Neural crest cell (in vitro differentiated cells): ENCODE measurements at regions not wholly inside any gene's neighbourhood (a gene's known extent, or its start where the extent isn't known, plus 50 kb on each side); places are given as distances from the start of the nearest gene placed in this dataset.

ENCODE experiments used
- DNase-seq: peaks from one replicate; pipeline ENCODE4 v3.0.0; 2021; ENCODE audit warnings: low read depth, mixed read lengths, low spot score
- H3K27ac Mint-ChIP-seq: one replicate; pipeline ENCODE4 v1.8.0; 2021; ENCODE audit warnings: mild to moderate bottlenecking, mixed read lengths; ENCODE audit not compliant: unreplicated experiment
- H3K27me3 Mint-ChIP-seq: 2 replicates; pipeline ENCODE4 v1.8.0; 2021; ENCODE audit warnings: low read depth, mild to moderate bottlenecking, mixed read lengths
- H3K36me3 Mint-ChIP-seq: 2 replicates; pipeline ENCODE4 v1.8.0; 2021; ENCODE audit warnings: low read depth, mild to moderate bottlenecking, mixed read lengths
- H3K4me1 Mint-ChIP-seq: 2 replicates; pipeline ENCODE4 v1.8.0; 2021; ENCODE audit warnings: mixed read lengths
- H3K4me3 Mint-ChIP-seq: one replicate; pipeline ENCODE4 v1.8.0; 2021; ENCODE audit warnings: mild to moderate bottlenecking, mixed read lengths
- H3K9me3 Mint-ChIP-seq: 2 replicates; pipeline ENCODE4 v1.8.0; 2021; ENCODE audit warnings: mixed read lengths
- TF ChIP-seq, protein P1 (sequence below): fragments of 200-600 bp; sonication (generic); conservative IDR thresholded peaks from 2 replicates; pipeline ENCODE4 v1.5.0; 2021; ENCODE audit warnings: antibody characterized with exemption, mild to moderate bottlenecking

DNA sequence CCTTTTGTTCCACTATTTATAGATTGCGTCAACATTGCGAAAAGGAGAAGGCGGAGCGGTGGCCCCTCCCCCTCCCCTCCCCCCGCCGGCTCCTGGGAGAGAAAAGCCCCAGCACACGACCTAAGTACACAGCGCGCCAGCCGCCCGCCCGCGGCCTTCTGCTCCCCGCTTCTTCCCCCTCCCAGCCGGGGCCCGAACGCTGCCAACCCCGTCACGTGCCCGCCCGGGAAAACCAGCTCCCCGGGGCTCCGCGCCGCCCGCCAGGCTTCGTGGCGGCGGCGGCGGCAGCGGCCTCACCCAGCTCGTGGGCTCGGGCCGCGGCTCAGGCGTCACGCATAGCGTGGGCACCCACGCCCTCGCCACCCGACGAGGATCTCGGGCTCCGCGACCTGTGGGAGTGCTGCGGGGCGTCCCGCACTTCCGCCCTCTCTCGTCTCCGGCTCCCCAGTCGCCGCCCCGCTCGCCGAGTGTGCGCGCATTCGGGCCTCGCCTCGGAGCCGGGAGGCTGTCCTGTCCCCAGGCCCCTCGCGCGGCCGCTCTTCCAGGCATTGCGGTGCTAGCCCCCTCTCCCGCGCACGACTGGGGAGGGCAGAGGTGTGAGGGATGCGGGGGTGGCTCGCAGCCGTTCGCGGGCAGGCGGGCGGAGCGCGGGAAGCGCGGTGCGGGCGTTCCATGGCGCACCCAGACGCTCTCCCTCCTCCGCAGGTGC is 110.5 kb downstream of the KCNRG start:
- Mint-ChIP-seq H3K27ac (no peak overlapping the region), H3K9me3 (no peaks in the 10 kb centered on the region), H3K36me3 (peaks cover 3% of the 10 kb centered on the region), H3K4me3 (peak overlapping the region; percentile 92), H3K4me1 (peaks cover 60% of the 10 kb centered on the region), H3K27me3 (peaks cover 79% of the 10 kb centered on the region)
- DNase-seq = peak; percentile 41
- TF ChIP-seq, protein P1, sequence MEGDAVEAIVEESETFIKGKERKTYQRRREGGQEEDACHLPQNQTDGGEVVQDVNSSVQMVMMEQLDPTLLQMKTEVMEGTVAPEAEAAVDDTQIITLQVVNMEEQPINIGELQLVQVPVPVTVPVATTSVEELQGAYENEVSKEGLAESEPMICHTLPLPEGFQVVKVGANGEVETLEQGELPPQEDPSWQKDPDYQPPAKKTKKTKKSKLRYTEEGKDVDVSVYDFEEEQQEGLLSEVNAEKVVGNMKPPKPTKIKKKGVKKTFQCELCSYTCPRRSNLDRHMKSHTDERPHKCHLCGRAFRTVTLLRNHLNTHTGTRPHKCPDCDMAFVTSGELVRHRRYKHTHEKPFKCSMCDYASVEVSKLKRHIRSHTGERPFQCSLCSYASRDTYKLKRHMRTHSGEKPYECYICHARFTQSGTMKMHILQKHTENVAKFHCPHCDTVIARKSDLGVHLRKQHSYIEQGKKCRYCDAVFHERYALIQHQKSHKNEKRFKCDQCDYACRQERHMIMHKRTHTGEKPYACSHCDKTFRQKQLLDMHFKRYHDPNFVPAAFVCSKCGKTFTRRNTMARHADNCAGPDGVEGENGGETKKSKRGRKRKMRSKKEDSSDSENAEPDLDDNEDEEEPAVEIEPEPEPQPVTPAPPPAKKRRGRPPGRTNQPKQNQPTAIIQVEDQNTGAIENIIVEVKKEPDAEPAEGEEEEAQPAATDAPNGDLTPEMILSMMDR = no peak

DNA sequence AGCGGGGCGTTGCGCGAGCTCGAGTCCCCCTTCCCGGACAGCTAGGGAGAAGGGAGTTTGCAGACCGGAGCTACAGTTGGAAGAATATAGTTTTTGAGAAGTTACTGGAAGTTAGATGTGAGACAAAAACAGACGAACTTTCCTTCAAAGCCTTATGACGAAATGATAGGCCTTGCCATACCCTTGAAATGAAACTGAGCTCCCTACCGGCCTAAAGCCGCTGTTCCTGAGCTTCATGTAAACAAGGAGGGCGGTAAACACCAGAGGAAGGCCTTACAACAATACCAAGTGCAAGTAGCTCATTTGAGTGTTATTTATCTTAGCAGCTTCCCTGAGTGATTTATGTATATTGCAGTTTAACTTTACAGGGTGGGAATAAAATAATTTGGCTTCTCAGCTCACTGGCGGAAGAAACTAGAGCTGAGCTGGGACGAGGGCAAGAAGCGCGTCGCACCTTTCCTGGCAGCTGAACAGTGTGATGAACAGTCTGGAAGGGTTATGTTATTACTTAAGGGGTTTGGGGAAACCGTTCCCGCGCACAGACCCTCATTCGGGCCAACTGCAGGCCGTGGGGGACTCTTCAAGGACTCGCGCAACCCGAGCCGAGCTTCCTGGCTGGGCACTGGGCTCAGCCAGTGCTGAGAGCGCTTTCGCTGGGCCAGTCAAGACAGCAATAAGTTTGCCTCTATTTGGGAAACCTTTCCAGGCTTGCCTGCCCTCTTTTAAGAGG is 111.2 kb downstream of the KCNRG start:
- peaks cover 3% of the 10 kb centered on the region for H3K36me3 Mint-ChIP-seq
- TF ChIP-seq, protein P1 = no peak
- H3K27ac Mint-ChIP-seq = no peak overlapping the region
- H3K4me1 Mint-ChIP-seq = peaks cover 67% of the 10 kb centered on the region
- no peak for DNase-seq
- peaks cover 82% of the 10 kb centered on the region for H3K27me3 Mint-ChIP-seq
- H3K9me3 Mint-ChIP-seq = no peaks in the 10 kb centered on the region
- peak overlapping the region; percentile 89 for H3K4me3 Mint-ChIP-seq

DNA sequence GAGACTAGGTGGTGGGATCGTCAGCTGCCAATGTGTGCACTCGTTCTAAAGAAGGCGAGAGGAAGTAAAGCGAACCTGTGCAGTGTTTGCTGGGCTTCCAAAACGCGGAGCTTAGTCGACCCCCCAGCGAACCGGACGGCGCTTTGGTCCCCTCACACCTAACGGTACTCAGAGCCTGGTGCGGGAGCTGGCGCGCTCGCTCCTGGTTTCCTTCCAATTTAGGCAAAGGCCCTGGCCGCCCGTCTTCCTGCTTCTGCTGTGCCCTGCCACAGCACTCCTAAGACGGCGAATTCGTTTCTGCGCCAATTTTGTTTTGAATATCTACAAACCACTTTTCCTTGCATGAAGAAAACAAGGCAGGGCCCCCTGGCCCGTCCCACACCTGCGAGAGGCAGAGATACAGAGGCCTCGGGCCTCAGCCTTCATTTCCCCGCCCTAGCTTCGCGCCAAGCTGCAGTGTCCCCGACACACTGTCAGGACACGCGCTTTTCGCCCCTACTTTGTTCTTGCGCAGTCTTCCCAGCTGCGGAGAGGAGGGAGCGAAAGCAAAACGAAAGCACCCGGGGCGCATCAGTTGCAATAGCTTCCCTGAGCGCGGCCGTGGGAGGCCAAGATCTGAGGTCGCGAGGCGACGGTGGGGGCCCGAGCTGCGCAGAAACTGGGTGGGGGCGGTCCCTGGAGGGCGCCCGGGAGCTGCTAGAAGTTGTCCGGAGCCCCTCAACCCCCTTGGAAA is 111.9 kb downstream of the KCNRG start:
- TF ChIP-seq, protein P1 = no peak
- peak; percentile 40 for DNase-seq
- Mint-ChIP-seq H3K36me3 (peaks cover 3% of the 10 kb centered on the region), H3K4me1 (peaks cover 73% of the 10 kb centered on the region), H3K27ac (no peak overlapping the region), H3K4me3 (peak overlapping the region; percentile 89), H3K27me3 (peaks cover 82% of the 10 kb centered on the region), H3K9me3 (no peaks in the 10 kb centered on the region)

DNA sequence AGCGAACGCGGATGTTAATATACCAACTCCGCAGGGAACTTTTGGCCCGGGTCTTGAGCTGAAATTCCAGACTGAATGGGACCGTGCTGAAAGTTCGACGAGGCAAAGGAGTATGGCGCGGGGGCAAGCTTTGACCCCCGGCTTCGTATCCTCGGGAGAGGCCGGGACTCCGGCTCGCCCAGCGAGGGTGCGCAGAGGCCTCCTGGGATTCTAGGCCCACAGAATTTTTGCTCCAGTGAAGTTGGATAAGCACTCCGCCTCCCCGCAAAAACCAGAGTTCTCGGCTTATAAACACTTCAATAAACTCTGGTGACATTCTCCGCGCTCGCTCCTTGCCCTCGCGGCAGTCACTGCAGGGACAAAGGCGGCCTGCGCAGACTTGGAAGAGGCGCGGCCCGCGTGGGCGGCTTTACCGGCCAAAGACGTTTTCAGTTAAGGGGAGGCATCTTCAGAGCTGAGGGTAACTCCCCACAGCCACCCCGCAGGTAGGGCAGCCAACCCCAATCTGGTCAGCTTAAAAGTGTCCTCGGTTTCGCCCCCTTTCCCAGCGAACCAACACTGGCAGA is 112.6 kb downstream of the KCNRG start:
- H3K27me3 Mint-ChIP-seq = peaks cover 82% of the 10 kb centered on the region
- peaks cover 3% of the 10 kb centered on the region for H3K36me3 Mint-ChIP-seq
- H3K4me3 Mint-ChIP-seq = peak overlapping the region; percentile 89
- peaks cover 73% of the 10 kb centered on the region for H3K4me1 Mint-ChIP-seq
- no peaks in the 10 kb centered on the region for H3K9me3 Mint-ChIP-seq
- no peak overlapping the region for H3K27ac Mint-ChIP-seq
- DNase-seq = peak; percentile 34
- TF ChIP-seq, protein P1 = no peak

DNA sequence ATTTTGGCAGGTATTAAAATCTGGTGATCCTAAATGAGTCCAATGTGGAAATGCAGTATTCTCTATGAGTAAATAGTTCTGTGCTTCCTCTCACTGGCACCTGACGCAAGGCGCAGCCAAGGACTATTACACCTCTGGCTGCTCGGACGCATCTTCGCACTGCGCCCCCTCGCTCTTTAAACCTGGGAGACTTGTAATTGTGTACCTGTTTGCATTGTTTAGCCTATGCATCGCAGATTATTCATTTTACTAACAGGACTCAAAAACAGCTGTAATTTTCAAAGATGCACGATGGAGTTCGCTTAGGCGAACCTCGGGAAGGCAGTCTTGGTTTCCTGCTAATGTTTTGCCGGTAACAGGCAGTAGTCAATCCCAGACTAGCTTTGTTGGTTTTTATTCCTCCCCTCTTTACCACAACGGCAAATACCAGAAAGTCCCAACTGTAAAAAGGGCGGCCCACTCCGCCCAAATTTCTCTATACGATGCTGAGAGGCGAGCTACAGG is 113.2 kb downstream of the KCNRG start:
- TF ChIP-seq, protein P1 = no peak
- no peaks in the 10 kb centered on the region for H3K9me3 Mint-ChIP-seq
- no peak overlapping the region for H3K27ac Mint-ChIP-seq
- H3K36me3 Mint-ChIP-seq = peaks cover 3% of the 10 kb centered on the region
- H3K4me3 Mint-ChIP-seq = peak overlapping the region; percentile 89
- DNase-seq = no peak
- H3K27me3 Mint-ChIP-seq = peaks cover 82% of the 10 kb centered on the region
- peaks cover 68% of the 10 kb centered on the region for H3K4me1 Mint-ChIP-seq
